H1 (cell line): ENCODE measurements at regions not wholly inside any gene's neighbourhood (a gene's known extent, or its start where the extent isn't known, plus 50 kb on each side); places are given as distances from the start of the nearest gene placed in this dataset.

Experiments used
- CTCF ChIA-PET: fragments of 300-600 bp; sonication (Branson Sonifier 250); formaldehyde crosslinking; loops from one replicate; lab custom pipeline; 2021; ENCODE audit not compliant: partially characterized antibody; lab: Charles Lee
- POLR2A ChIA-PET: fragments of 300-600 bp; sonication (Branson Sonifier 250); formaldehyde crosslinking; loops from one replicate; lab custom pipeline; 2021; ENCODE audit warnings: inconsistent platforms; ENCODE audit not compliant: partially characterized antibody; lab: Charles Lee
- DNase-seq, 2 experiments: peaks; one replicate each; pipeline versions ENCODE4 v3.0.0 to v3.0.0-alpha.2; 2010 to 2022; ENCODE audit warnings: low spot score in 2 of 2, low read depth in 1 of 2, mixed read lengths in 1 of 2
- FAIRE-seq: peaks from 2 replicates; lab custom pipeline; 2011; peaks lifted over from hg19 to GRCh38; lab: Jason Lieb, UNC
- H2AFZ ChIP-seq: 2 replicates; pipeline ENCODE4 v1.8.1; 2012; ENCODE audit warnings: low read length, inconsistent platforms
- H2AK5ac ChIP-seq: 2 replicates; pipeline ENCODE4 v1.6.1; 2013; ENCODE audit warnings: low read depth, low read length
- H2BK120ac ChIP-seq: replicated peaks from 2 replicates; pipeline ENCODE3; 2013; ENCODE audit warnings: low read depth, low read length, inconsistent platforms
- H2BK12ac ChIP-seq: 2 replicates; pipeline ENCODE4 v1.6.1; 2013; ENCODE audit warnings: low read depth, low read length
- H2BK15ac ChIP-seq: 2 replicates; pipeline ENCODE4 v1.6.1; 2013; ENCODE audit warnings: low read length
- H2BK20ac ChIP-seq: 2 replicates; pipeline ENCODE4 v1.6.1; 2013; ENCODE audit warnings: low read length
- H2BK5ac ChIP-seq: 2 replicates; pipeline ENCODE4 v1.6.1; 2013; ENCODE audit warnings: low read depth, low read length
- H3K14ac ChIP-seq: 2 replicates; pipeline ENCODE4 v1.6.1; 2013; ENCODE audit warnings: inconsistent platforms; ENCODE audit not compliant: insufficient read length
- H3K18ac ChIP-seq: 2 replicates; pipeline ENCODE4 v1.6.1; 2013; ENCODE audit warnings: low read length; ENCODE audit errors: extremely low read depth
- H3K23ac ChIP-seq: 2 replicates; pipeline ENCODE4 v1.6.1; 2013; ENCODE audit warnings: inconsistent platforms; ENCODE audit not compliant: insufficient read length
- H3K23me2 ChIP-seq: 2 replicates; pipeline ENCODE4 v1.6.1; 2013; ENCODE audit warnings: low read depth, low read length
- H3K27ac ChIP-seq: 2 replicates; pipeline ENCODE4 v1.6.1; 2011; ENCODE audit warnings: low read depth, low read length, inconsistent platforms
- H3K27me3 ChIP-seq, 4 experiments: replicated peaks in 1 of 4; 1 replicate in 1 of 4; 2 replicates in 3 of 4; pipeline versions ENCODE4 v1.6.1 to v1.8.1; 2011 to 2013; ENCODE audit warnings: low read length in 3 of 4, mild to moderate bottlenecking in 3 of 4, inconsistent platforms in 2 of 4, mixed read lengths in 2 of 4, moderate library complexity in 1 of 4; ENCODE audit not compliant: control insufficient read depth in 3 of 4, insufficient read depth in 3 of 4; ENCODE audit errors: extremely low read depth in 1 of 4
- H3K36me3 ChIP-seq, 4 experiments: 2 replicates each; pipeline versions ENCODE4 v1.6.1 to v1.8.1; 2011 to 2013; ENCODE audit warnings: mild to moderate bottlenecking in 4 of 4, low read length in 3 of 4, moderate library complexity in 2 of 4, control low read depth in 1 of 4, inconsistent platforms in 1 of 4; ENCODE audit not compliant: insufficient read depth in 4 of 4, control insufficient read depth in 2 of 4
- H3K4ac ChIP-seq: replicated peaks from 2 replicates; pipeline ENCODE3; 2013; ENCODE audit warnings: low read length, low read depth, mixed read lengths, inconsistent platforms; ENCODE audit not compliant: insufficient read length
- H3K4me1 ChIP-seq, 4 experiments: replicated peaks in 1 of 4; 1 replicate in 1 of 4; 2 replicates in 3 of 4; pipeline versions ENCODE4 v1.6.1 to v1.8.1; 2011 to 2013; ENCODE audit warnings: low read length in 3 of 4, inconsistent platforms in 2 of 4, mixed read lengths in 1 of 4; ENCODE audit not compliant: insufficient read depth in 4 of 4, control insufficient read depth in 3 of 4
- H3K4me2 ChIP-seq, 2 experiments: 2 replicates each; pipeline versions ENCODE4 v1.6.1 to v1.8.1; 2011 to 2013; ENCODE audit warnings: low read depth in 2 of 2, low read length in 2 of 2, control low read depth in 1 of 2, inconsistent platforms in 1 of 2, mild to moderate bottlenecking in 1 of 2; ENCODE audit not compliant: insufficient read depth in 1 of 2
- H3K4me3 ChIP-seq, 4 experiments: fragments of 200-600, 300-600 bp in 1 of 4; sonication (generic), shearing (Covaris generic), sonication (Bioruptor Twin) in 1 of 4; 2 replicates each; pipeline versions ENCODE4 v1.5.1 to v1.8.1; 2011 to 2016; ENCODE audit warnings: low read length in 4 of 4, low read depth in 3 of 4, control low read depth in 2 of 4, inconsistent platforms in 2 of 4, mild to moderate bottlenecking in 2 of 4, mixed read lengths in 1 of 4, moderate library complexity in 1 of 4; ENCODE audit not compliant: insufficient read depth in 2 of 4; ENCODE audit errors: extremely low read depth in 1 of 4
- H3K56ac ChIP-seq: replicated peaks from 2 replicates; pipeline ENCODE3; 2013; ENCODE audit warnings: low read depth, mild to moderate bottlenecking, mixed read lengths, low read length, inconsistent platforms; ENCODE audit not compliant: insufficient read length
- H3K79me1 ChIP-seq: 2 replicates; pipeline ENCODE4 v1.6.1; 2013; ENCODE audit warnings: low read depth, low read length, control low read depth
- H3K79me2 ChIP-seq, 2 experiments: 2 replicates each; pipeline versions ENCODE4 v1.6.1 to v1.8.1; 2012 to 2013; ENCODE audit warnings: low read length in 2 of 2, mild to moderate bottlenecking in 2 of 2, inconsistent platforms in 1 of 2; ENCODE audit not compliant: insufficient read depth in 2 of 2, control insufficient read depth in 1 of 2
- H3K9ac ChIP-seq, 4 experiments: replicated peaks in 1 of 4; 1 replicate in 1 of 4; 2 replicates in 3 of 4; pipeline versions ENCODE4 v1.6.1 to v1.8.1; 2011 to 2013; ENCODE audit warnings: low read depth in 3 of 4, low read length in 3 of 4, control low read depth in 2 of 4, mild to moderate bottlenecking in 2 of 4, moderate library complexity in 2 of 4, inconsistent platforms in 1 of 4; ENCODE audit errors: extremely low read depth in 1 of 4
- H3K9me3 ChIP-seq, 2 experiments: 2 replicates each; pipeline versions ENCODE4 v1.6.1 to v1.8.1; 2012 to 2013; ENCODE audit warnings: mild to moderate bottlenecking in 2 of 2, moderate library complexity in 2 of 2, control low read depth in 1 of 2, inconsistent platforms in 1 of 2, low read depth in 1 of 2, low read length in 1 of 2, mixed read lengths in 1 of 2; ENCODE audit not compliant: insufficient read depth in 2 of 2
- H4K20me1 ChIP-seq, 2 experiments: replicated peaks in 1 of 2; 2 replicates each; pipeline versions ENCODE3 to v1.8.1; 2011 to 2013; ENCODE audit warnings: inconsistent platforms in 2 of 2, low read length in 2 of 2, mild to moderate bottlenecking in 1 of 2; ENCODE audit not compliant: insufficient read depth in 2 of 2, control insufficient read depth in 1 of 2
- H4K5ac ChIP-seq: 2 replicates; pipeline ENCODE4 v1.6.1; 2013; ENCODE audit warnings: low read length, low read depth, mixed read lengths, inconsistent platforms; ENCODE audit not compliant: insufficient read length
- H4K8ac ChIP-seq: 2 replicates; pipeline ENCODE4 v1.8.0; 2013; ENCODE audit warnings: mild to moderate bottlenecking, moderate library complexity, low read length, inconsistent platforms; ENCODE audit not compliant: insufficient read depth; ENCODE audit errors: extremely low read depth
- H4K91ac ChIP-seq: replicated peaks from 2 replicates; pipeline ENCODE3; 2013; ENCODE audit warnings: low read length, mixed read lengths, inconsistent platforms; ENCODE audit not compliant: insufficient read length
- E2F6 ChIP-seq: IDR thresholded peaks from 2 replicates; pipeline ENCODE4 v1.6.1; 2012; ENCODE audit warnings: inconsistent platforms
- JUN ChIP-seq: IDR thresholded peaks from 2 replicates; pipeline ENCODE4 v1.6.1; 2011; ENCODE audit warnings: low read depth, mild to moderate bottlenecking, improper control_type of control experiment, low read length
- POLR2AphosphoS5 ChIP-seq: IDR thresholded peaks from 2 replicates; pipeline ENCODE4 v1.6.1; 2011; ENCODE audit warnings: low read depth, low read length
- SIN3A ChIP-seq, 2 experiments: IDR thresholded peaks in 1 of 2; conservative IDR thresholded peaks in 1 of 2; 2 replicates each; pipeline ENCODE4 v1.6.1; 2011 to 2012; ENCODE audit warnings: low read length in 2 of 2, improper control_type of control experiment in 1 of 2, low read depth in 1 of 2, mild to moderate bottlenecking in 1 of 2
- SP4 ChIP-seq: IDR thresholded peaks from 2 replicates; pipeline ENCODE4 v1.6.1; 2012; ENCODE audit warnings: low read length, inconsistent platforms
- SUZ12 ChIP-seq: fragments of 200-600 bp; sonication (generic); IDR thresholded peaks from 2 replicates; pipeline ENCODE4 v1.6.1; 2012; ENCODE audit warnings: mild to moderate bottlenecking, inconsistent platforms, low read length, moderate library complexity, mixed read lengths
- WGBS, 2 experiments: shearing (Covaris generic) in 1 of 2; methylation state at CpG; one replicate each; pipeline versions ENCODE4 v1.1.6 to v1.1.7; 2013 to 2015; ENCODE audit warnings: low lambda C conversion rate in 2 of 2, mixed read lengths in 2 of 2, inconsistent platforms in 1 of 2, low coverage in 1 of 2, missing lambda C conversion rate in 1 of 2; ENCODE audit not compliant: insufficient replicate concordance in 2 of 2, insufficient coverage in 1 of 2, insufficient read length in 1 of 2; ENCODE audit errors: extremely low coverage in 1 of 2, missing lambda C conversion rate in 1 of 2; 5-methylcytosine and 5-hydroxymethylcytosine counted together

GRCh38 chr16:79717333-79718137, 117.0 kb upstream of the MAF start:
- no peak overlapping the region for H3K4me2 ChIP-seq
- no peak overlapping the region for H2BK5ac ChIP-seq
- no peak overlapping the region for H2BK20ac ChIP-seq
- 86% methylated on average over 8 of the region's 8 CpGs; no CpG with 5 or more reads in 1 of the 2 experiments for WGBS, 2 experiments
- no peak for DNase-seq
- H3K27ac ChIP-seq = no peak overlapping the region
- H4K91ac ChIP-seq = no peak overlapping the region
- TF ChIP-seq SP4 (no peak), SIN3A (conservative IDR thresholded peaks at IDR 0.05 in 1 of 2, IDR thresholded peaks at IDR 0.05 in 1 of 2; ENCODE audit: low read depth in 1 of 2, low read length in 2 of 2) (no peak), E2F6 (no peak), JUN (no peak), POLR2AphosphoS5 (no peak), SUZ12 (no peak)
- TF ChIP-seq, all 59 proteins: peak for 0
- no peaks in the 10 kb centered on the region for H3K79me2 ChIP-seq
- CTCF ChIA-PET = interaction anchor here (0.8 kb wide), 1 partner anchor 9 kb away, joined by 3 read pairs; no protein-coding TSS in a partner anchor
- no peak overlapping the region for H3K14ac ChIP-seq
- H4K8ac ChIP-seq = no peak overlapping the region
- H2BK12ac ChIP-seq = no peak overlapping the region
- no peaks in the 10 kb centered on the region for H3K79me1 ChIP-seq
- no peaks in the 10 kb centered on the region for H3K4me1 ChIP-seq
- H3K36me3 ChIP-seq = no peaks in the 10 kb centered on the region
- H3K23me2 ChIP-seq = peaks cover 2% of the 10 kb centered on the region; the same call in 1 of the 2 replicates
- H2BK120ac ChIP-seq = no peak overlapping the region
- H3K9ac ChIP-seq = no peak overlapping the region
- POLR2A ChIA-PET = no interaction called here
- H4K5ac ChIP-seq = no peak overlapping the region
- no peaks in the 10 kb centered on the region for H3K27me3 ChIP-seq
- no peak overlapping the region for H3K4me3 ChIP-seq
- no peak overlapping the region for H3K56ac ChIP-seq
- no peak overlapping the region for H3K4ac ChIP-seq
- no peak for FAIRE-seq
- H2AFZ ChIP-seq = no peak overlapping the region
- H3K18ac ChIP-seq = no peak overlapping the region
- no peak overlapping the region for H2BK15ac ChIP-seq
- no peak overlapping the region for H2AK5ac ChIP-seq
- H4K20me1 ChIP-seq = no peaks in the 10 kb centered on the region
- no peaks in the 10 kb centered on the region for H3K9me3 ChIP-seq
- no peak overlapping the region for H3K23ac ChIP-seq
